Upper lobe of left lung (tissue), 4 donors: ENCODE measurements at regions not wholly inside any gene's neighbourhood (a gene's known extent, or its start where the extent isn't known, plus 50 kb on each side); places are given as distances from the start of the nearest gene placed in this dataset.

Source experiments
- POLR2AphosphoS5 ChIP-seq, 2 donors: sonication (generic); formaldehyde crosslinking; IDR thresholded peaks; one replicate each; pipeline ENCODE4 v1.5.1; 2017; ENCODE audit warnings: antibody characterized with exemption in 2 of 2
- TF ChIP-seq, protein P1 (sequence below), 6 experiments: fragments of 450-650 bp in 4 of 6; fragments of 200-600 bp in 2 of 6; sonication (generic) in 2 of 6; IDR thresholded peaks; one replicate each; pipeline ENCODE4 v1.5.1; 2016 to 2019; ENCODE audit warnings: antibody characterized with exemption in 6 of 6

DNA sequence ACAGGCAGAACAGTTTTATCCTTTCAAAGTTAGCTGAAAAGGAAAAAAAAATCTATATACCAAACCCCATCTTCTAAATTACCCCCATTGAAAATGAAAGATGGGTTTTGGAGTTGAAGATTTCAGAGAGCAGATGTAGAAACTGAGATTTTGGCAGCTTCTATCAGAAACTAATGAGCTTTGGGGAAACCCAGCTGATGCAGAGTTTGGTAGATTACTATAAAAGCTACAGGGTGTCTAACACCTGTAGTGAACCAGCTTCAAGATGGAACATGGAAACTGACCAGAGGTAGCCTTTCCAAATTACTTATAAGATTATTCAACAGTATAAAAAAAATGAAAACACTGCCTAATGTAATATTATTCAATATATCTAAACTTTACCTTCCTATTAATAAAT lies 583.1 kb downstream of the XIRP2 start:
- TF ChIP-seq, protein P1, sequence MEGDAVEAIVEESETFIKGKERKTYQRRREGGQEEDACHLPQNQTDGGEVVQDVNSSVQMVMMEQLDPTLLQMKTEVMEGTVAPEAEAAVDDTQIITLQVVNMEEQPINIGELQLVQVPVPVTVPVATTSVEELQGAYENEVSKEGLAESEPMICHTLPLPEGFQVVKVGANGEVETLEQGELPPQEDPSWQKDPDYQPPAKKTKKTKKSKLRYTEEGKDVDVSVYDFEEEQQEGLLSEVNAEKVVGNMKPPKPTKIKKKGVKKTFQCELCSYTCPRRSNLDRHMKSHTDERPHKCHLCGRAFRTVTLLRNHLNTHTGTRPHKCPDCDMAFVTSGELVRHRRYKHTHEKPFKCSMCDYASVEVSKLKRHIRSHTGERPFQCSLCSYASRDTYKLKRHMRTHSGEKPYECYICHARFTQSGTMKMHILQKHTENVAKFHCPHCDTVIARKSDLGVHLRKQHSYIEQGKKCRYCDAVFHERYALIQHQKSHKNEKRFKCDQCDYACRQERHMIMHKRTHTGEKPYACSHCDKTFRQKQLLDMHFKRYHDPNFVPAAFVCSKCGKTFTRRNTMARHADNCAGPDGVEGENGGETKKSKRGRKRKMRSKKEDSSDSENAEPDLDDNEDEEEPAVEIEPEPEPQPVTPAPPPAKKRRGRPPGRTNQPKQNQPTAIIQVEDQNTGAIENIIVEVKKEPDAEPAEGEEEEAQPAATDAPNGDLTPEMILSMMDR (IDR thresholded peaks at IDR 0.05): no peak
- no peak for TF ChIP-seq POLR2AphosphoS5 (IDR thresholded peaks at IDR 0.05)
